DND-41 (cell line): ENCODE measurements at regions not wholly inside any gene's neighbourhood (a gene's known extent, or its start where the extent isn't known, plus 50 kb on each side); places are given as distances from the start of the nearest gene placed in this dataset.
"Not testable (repeated sequence)": the region's sequence is repeated elsewhere in the genome, so short reads cannot be mapped to it uniquely, and the experiment has no call there.

Experiments used
- ATAC-seq: fragments of 200-7000 bp; cut with Tn5 transposase; 3 replicates; pipeline ENCODE4 v1.9.1; 2021; ENCODE audit warnings: low read depth; ENCODE audit not compliant: insufficient read depth
- DNase-seq: peaks from one replicate; pipeline ENCODE4 v3.0.0-alpha.2; 2020
- H2AFZ ChIP-seq: 2 replicates; pipeline ENCODE4 v1.6.0; 2012; ENCODE audit warnings: low read depth, low read length
- H3K27ac ChIP-seq: 2 replicates; pipeline ENCODE4 v1.5.1; 2012; ENCODE audit warnings: low read length, inconsistent platforms
- H3K27me3 ChIP-seq: fragments of 200-600 bp; sonication (generic); 2 replicates; pipeline ENCODE4 v1.6.0; 2012; ENCODE audit warnings: low read length, mild to moderate bottlenecking, inconsistent platforms; ENCODE audit not compliant: insufficient read depth, poor library complexity
- H3K36me3 ChIP-seq: 2 replicates; pipeline ENCODE4 v1.5.1; 2012; ENCODE audit warnings: low read length, inconsistent platforms; ENCODE audit not compliant: insufficient read depth
- H3K4me1 ChIP-seq: 2 replicates; pipeline ENCODE4 v1.5.1; 2012; ENCODE audit warnings: mild to moderate bottlenecking, low read length; ENCODE audit not compliant: insufficient read depth
- H3K4me2 ChIP-seq: 2 replicates; pipeline ENCODE4 v1.6.0; 2012; ENCODE audit warnings: mild to moderate bottlenecking, moderate library complexity, low read length, inconsistent platforms; ENCODE audit not compliant: insufficient read depth
- H3K4me3 ChIP-seq, 2 experiments: fragments of 200-600 bp in 1 of 2; shearing (Covaris generic) in 1 of 2; 2 replicates each; pipeline ENCODE4 v1.5.1; 2012 to 2016; ENCODE audit warnings: inconsistent platforms in 2 of 2, low read length in 2 of 2, mild to moderate bottlenecking in 2 of 2, low read depth in 1 of 2, moderate library complexity in 1 of 2
- H3K79me2 ChIP-seq: 2 replicates; pipeline ENCODE4 v1.6.0; 2012; ENCODE audit warnings: low read length, inconsistent platforms; ENCODE audit not compliant: insufficient read depth
- H3K9ac ChIP-seq: 2 replicates; pipeline ENCODE4 v1.6.0; 2012; ENCODE audit warnings: low read depth, mild to moderate bottlenecking, inconsistent platforms, low read length, moderate library complexity
- H3K9me3 ChIP-seq: 2 replicates; pipeline ENCODE4 v1.5.1; 2012; ENCODE audit warnings: low read length, moderate library complexity, mild to moderate bottlenecking, inconsistent platforms; ENCODE audit not compliant: insufficient read depth, severe bottlenecking
- H4K20me1 ChIP-seq: 2 replicates; pipeline ENCODE4 v1.6.0; 2012; ENCODE audit warnings: low read length; ENCODE audit not compliant: insufficient read depth
- CTCF ChIP-seq: IDR thresholded peaks from 2 replicates; pipeline ENCODE4 v1.5.1; 2012; ENCODE audit warnings: borderline replicate concordance, low read length, moderate library complexity, mild to moderate bottlenecking; ENCODE audit not compliant: poor library complexity, severe bottlenecking; ENCODE audit errors: extremely low read depth
- EZH2 ChIP-seq: IDR thresholded peaks from 3 replicates; pipeline ENCODE4 v1.6.1; 2012; ENCODE audit warnings: borderline replicate concordance, low read depth, mild to moderate bottlenecking, moderate library complexity, low read length, inconsistent platforms; ENCODE audit not compliant: severe bottlenecking

DNA sequence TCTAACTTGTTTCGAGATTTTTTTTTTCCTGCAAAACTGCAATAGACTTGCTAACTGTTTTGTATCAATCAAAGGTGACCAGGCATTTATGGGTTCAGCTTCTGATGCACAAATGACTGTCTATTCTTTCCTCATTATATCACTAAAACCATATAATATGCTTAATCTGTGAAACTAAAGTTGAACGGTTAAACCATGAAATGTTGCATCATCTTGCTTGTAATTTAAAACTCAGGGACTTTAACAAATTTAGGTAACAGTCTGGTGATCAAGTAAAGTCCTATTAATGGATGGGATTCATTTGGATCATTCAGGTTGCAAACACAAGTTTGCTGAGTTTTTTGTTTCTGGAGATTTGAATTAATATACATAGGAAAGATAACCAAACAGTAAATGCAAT lies 232.0 kb upstream of the LUZP2 start:
- Histone ChIP-seq H3K9ac (no peak overlapping the region), H3K4me3 (no peak overlapping the region), H3K79me2 (no peaks in the 10 kb centered on the region), H4K20me1 (no peaks in the 10 kb centered on the region), H3K9me3 (no peaks in the 10 kb centered on the region), H3K27me3 (no peaks in the 10 kb centered on the region), H3K4me1 (no peaks in the 10 kb centered on the region), H3K27ac (no peak overlapping the region), H2AFZ (no peak overlapping the region), H3K4me2 (no peak overlapping the region), H3K36me3 (no peaks in the 10 kb centered on the region)
- TF ChIP-seq CTCF (no peak), EZH2 (no peak)
- ATAC-seq (no peak), DNase-seq (no peak)

- Histone ChIP-seq H3K79me2 (no peaks in the 10 kb centered on the region), H3K4me2 (no peak overlapping the region), H2AFZ (no peak overlapping the region), H3K4me1 (no peaks in the 10 kb centered on the region), H3K9me3 (no peaks in the 10 kb centered on the region), H3K27ac (no peak overlapping the region), H3K27me3 (no peaks in the 10 kb centered on the region), H4K20me1 (no peaks in the 10 kb centered on the region), H3K4me3 (no peak overlapping the region), H3K9ac (no peak overlapping the region), H3K36me3 (no peaks in the 10 kb centered on the region)
- DNase-seq (no peak), ATAC-seq (no peak)
- TF ChIP-seq EZH2 (no peak), CTCF (no peak)
Observed at GRCh38 chr11:24267014-24267413, 229.8 kb upstream of the LUZP2 start.

DNA sequence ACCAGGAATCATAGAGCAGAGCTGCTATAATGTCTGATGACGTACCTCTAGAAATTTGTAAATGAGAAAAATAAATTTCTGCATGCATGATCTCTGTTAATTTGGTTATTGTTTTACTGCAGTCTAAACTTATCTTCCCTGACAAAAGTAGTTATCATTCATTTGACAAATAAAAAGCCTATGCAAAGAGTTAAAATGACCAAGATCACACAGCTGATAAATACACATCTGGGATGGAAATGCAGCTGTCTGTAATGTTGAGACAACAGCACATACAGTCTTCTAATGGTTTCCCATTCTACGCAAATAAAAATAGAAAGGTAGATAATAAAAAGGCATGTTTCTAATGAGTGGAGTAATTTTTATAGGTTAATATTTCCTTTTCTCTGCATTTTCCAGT lies 225.1 kb upstream of the LUZP2 start:
- DNase-seq (no peak), ATAC-seq (no peak)
- H3K4me3 ChIP-seq = no peak overlapping the region
- TF ChIP-seq CTCF (no peak), EZH2 (no peak)
- no peak overlapping the region for H2AFZ ChIP-seq
- no peak overlapping the region for H3K9ac ChIP-seq
- no peaks in the 10 kb centered on the region for H3K27me3 ChIP-seq
- no peak overlapping the region for H3K4me2 ChIP-seq
- no peaks in the 10 kb centered on the region for H3K4me1 ChIP-seq
- H3K79me2 ChIP-seq = no peaks in the 10 kb centered on the region
- no peak overlapping the region for H3K27ac ChIP-seq
- no peaks in the 10 kb centered on the region for H3K9me3 ChIP-seq
- H3K36me3 ChIP-seq = no peaks in the 10 kb centered on the region
- H4K20me1 ChIP-seq = no peaks in the 10 kb centered on the region

GRCh38 chr11:24274214-24274781 lies 222.6 kb upstream of the LUZP2 start:
- not testable (repeated sequence) for ATAC-seq, H3K4me1 ChIP-seq, H3K36me3 ChIP-seq, H4K20me1 ChIP-seq, DNase-seq, H3K27ac ChIP-seq, H3K9ac ChIP-seq, H3K4me2 ChIP-seq, H3K9me3 ChIP-seq, H3K27me3 ChIP-seq, H3K4me3 ChIP-seq, H2AFZ ChIP-seq, H3K79me2 ChIP-seq
